Heart left ventricle (tissue), 16 donors: ENCODE measurements at regions not wholly inside any gene's neighbourhood (a gene's known extent, or its start where the extent isn't known, plus 50 kb on each side); places are given as distances from the start of the nearest gene placed in this dataset.
A peak's percentile ranks its signal among the peaks of the same experiment; 100 is the strongest.

Experiments used
- ATAC-seq, 4 donors: fragments of 200-7000 bp; cut with Tn5 transposase; one replicate each; pipeline ENCODE4 v1.9.1; 2020 to 2022; ENCODE audit warnings: moderate library complexity in 4 of 4, mild to moderate bottlenecking in 3 of 4, moderate number of reproducible peaks in 1 of 4
- DNase-seq, 5 donors: peaks; one replicate each; pipeline ENCODE4 v3.0.0-alpha.2; 2020
- H3K27ac ChIP-seq, 12 donors: fragments of 200-600 bp; sonication (generic) in 4 of 12; one replicate each; pipeline versions ENCODE4 v1.5.0 to v1.8.0; 2016 to 2022; ENCODE audit warnings: mild to moderate bottlenecking in 2 of 12
- H3K27me3 ChIP-seq, 9 donors: fragments of 200-600 bp; sonication (generic) in 2 of 9; one replicate each; pipeline versions ENCODE4 v1.5.1 to v1.8.0; 2016 to 2022; ENCODE audit warnings: mild to moderate bottlenecking in 3 of 9
- H3K36me3 ChIP-seq, 9 donors: fragments of 200-600 bp; sonication (generic) in 2 of 9; one replicate each; pipeline versions ENCODE4 v1.5.0 to v1.8.0; 2018 to 2022; ENCODE audit warnings: mild to moderate bottlenecking in 2 of 9
- H3K4me1 ChIP-seq, 12 donors: fragments of 200-600 bp; sonication (generic) in 4 of 12; one replicate each; pipeline versions ENCODE4 v1.5.0 to v1.8.0; 2016 to 2022; ENCODE audit warnings: mild to moderate bottlenecking in 3 of 12
- H3K4me3 ChIP-seq, 12 donors: fragments of 200-600 bp; sonication (generic) in 4 of 12; one replicate each; pipeline versions ENCODE4 v1.5.0 to v1.8.0; 2017 to 2022; ENCODE audit warnings: mild to moderate bottlenecking in 9 of 12, moderate library complexity in 4 of 12
- H3K9me3 ChIP-seq, 12 donors: fragments of 200-600 bp; sonication (generic) in 4 of 12; one replicate each; pipeline versions ENCODE4 v1.5.0 to v1.8.0; 2016 to 2022; ENCODE audit warnings: mild to moderate bottlenecking in 1 of 12
- CTCF ChIP-seq, 12 donors: fragments of 200-600 bp; sonication (generic) in 4 of 12; IDR thresholded peaks; one replicate each; pipeline versions ENCODE4 v1.5.0 to v1.8.0; 2018 to 2022; ENCODE audit warnings: antibody characterized with exemption in 12 of 12, mild to moderate bottlenecking in 5 of 12
- POLR2A ChIP-seq, 2 donors: fragments of 450-650 bp; IDR thresholded peaks; one replicate each; pipeline ENCODE4 v1.6.1; 2017; ENCODE audit warnings: antibody characterized with exemption in 2 of 2, mild to moderate bottlenecking in 2 of 2, moderate library complexity in 2 of 2
- WGBS, 4 donors: extraction: QIAGEN DNeasy Blood & Tissue Kit in 2 of 4; methylation state at CpG; one replicate each; pipeline versions ENCODE4 v1.1.5 to v1.1.7; 2013 to 2018; 5-methylcytosine and 5-hydroxymethylcytosine counted together
- intact Hi-C, 10 donors: fragments of 100-400 bp; cut with DNase I; formaldehyde crosslinking; loops; one replicate each; pipeline versions ENCODE4 v1.11.1 to v1.14.2; 2022
- donor health status: ischemic (EF 13 %, LVEDD 7.1; RV severe dilation, severe dysfunction).
- donor health status: healthy with polysubstance abuse.
- donor health status: DM: no; HTN: yes; CAD: no.
- donor health status: DM: no; HTN: no; CAD: no.
- donor health status: ischemic (EF 25% LVEDD 6.9; RV normal size, moderate dysfunction).
- donor health status: ischemic (EF 25% LVEDD 5.7; RV mildly dilated, moderate dysfunction).
- donor health status: healthy.
- donor health status: DM: yes; HTN: yes; CAD: no.
- donor health status: ischemic (EF 35%, LVEDD 5.7; RV mildly dilated, moderate dysfunction).
- donor health status: nonischemic (EF 11% LVEDD 7.7; RV severe dilation, severe dysfunction).
- donor health status: DM: yes; HTN: yes; CAD: no.
- donor health status: PGD.
- donor health status: ischemic (EF 29% LVEDD 5.4; RV normal size, mild dysfunction).
- donor health status: nonischemic (EF 23%, LVEDD 6.1; RV moderate dilation, normal function).

- Histone ChIP-seq H3K27ac (no peak overlapping the region), H3K4me1 (no peaks in the 10 kb centered on the region), H3K9me3 (peaks cover 0 to 1% (median 0%) of the 10 kb centered on the region in 12 donors), H3K27me3 (no peaks in the 10 kb centered on the region), H3K4me3 (no peak overlapping the region), H3K36me3 (no peaks in the 10 kb centered on the region)
- 55 to 64% (median 55%) methylated on average over 1 of the region's 1 CpG for WGBS, 4 donors
- DNase-seq (no peak), ATAC-seq (no peak)
- intact Hi-C loops = no loop called here
- TF ChIP-seq POLR2A (IDR thresholded peaks at IDR 0.05) (no peak), CTCF (IDR thresholded peaks at IDR 0.05) (no peak)
Measured at GRCh38 chr2:221170548-221170947, 401.6 kb downstream of the EPHA4 start.

- ATAC-seq (no peak), DNase-seq (no peak)
- Histone ChIP-seq H3K27me3 (no peaks in the 10 kb centered on the region), H3K9me3 (peaks cover 0 to 7% (median 0%) of the 10 kb centered on the region in 12 donors), H3K4me3 (no peak overlapping the region), H3K27ac (no peak overlapping the region), H3K36me3 (no peaks in the 10 kb centered on the region), H3K4me1 (no peaks in the 10 kb centered on the region)
- intact Hi-C loops = no loop called here
- 58 to 66% (median 66%) methylated on average over 6 of the region's 6 CpGs for WGBS, 4 donors
- TF ChIP-seq POLR2A (IDR thresholded peaks at IDR 0.05) = no peak
- TF ChIP-seq CTCF (IDR thresholded peaks at IDR 0.05) = no peak
Measured at GRCh38 chr2:221176667-221177066, 395.4 kb downstream of the EPHA4 start.

GRCh38 chr2:221178139-221178538 is 394.0 kb downstream of the EPHA4 start:
- Histone ChIP-seq H3K4me3 (no peak overlapping the region), H3K9me3 (peaks cover 0 to 7% (median 0%) of the 10 kb centered on the region in 12 donors), H3K27me3 (no peaks in the 10 kb centered on the region), H3K36me3 (no peaks in the 10 kb centered on the region), H3K27ac (peak overlapping the region in 1 of 12 donors; percentile 11), H3K4me1 (no peaks in the 10 kb centered on the region)
- TF ChIP-seq POLR2A (IDR thresholded peaks at IDR 0.05) = no peak
- TF ChIP-seq CTCF (IDR thresholded peaks at IDR 0.05) = no peak
- ATAC-seq = peak in 3 of 4 donors; percentile 63 to 94 (median 86)
- intact Hi-C loops = no loop called here
- 21 to 30% (median 24%) methylated on average over 4 of the region's 4 CpGs for WGBS, 4 donors
- DNase-seq = peak in 1 of 5 donors; percentile 10

GRCh38 chr2:221186873-221187272 is 385.2 kb downstream of the EPHA4 start:
- Histone ChIP-seq H3K4me3 (no peak overlapping the region), H3K27ac (no peak overlapping the region), H3K9me3 (peaks cover 0 to 5% (median 0%) of the 10 kb centered on the region in 12 donors), H3K4me1 (no peaks in the 10 kb centered on the region), H3K27me3 (no peaks in the 10 kb centered on the region), H3K36me3 (no peaks in the 10 kb centered on the region)
- DNase-seq (no peak), ATAC-seq (no peak)
- intact Hi-C loops = no loop called here
- no peak for TF ChIP-seq POLR2A (IDR thresholded peaks at IDR 0.05)
- TF ChIP-seq CTCF (IDR thresholded peaks at IDR 0.05) = no peak
- WGBS, 4 donors = 63 to 80% (median 76%) methylated on average over 3 of the region's 3 CpGs
